ENCODE measurements at regions not wholly inside any gene's neighbourhood (a gene's known extent, or its start where the extent isn't known, plus 50 kb on each side); places are given as distances from the start of the nearest gene placed in this dataset.

- H3K9me3 Mint-ChIP-seq: peaks cover 5% of the 10 kb centered on the region
- H3K4me3 Mint-ChIP-seq: no peak overlapping the region
- POLR2A ChIA-PET: no interaction called here
- DNase-seq: no peak
- no peak overlapping the region for H3K27ac Mint-ChIP-seq
- no peaks in the 10 kb centered on the region for H3K36me3 Mint-ChIP-seq (ENCODE audit: low read depth)
- H3K27me3 Mint-ChIP-seq: no peaks in the 10 kb centered on the region
- TF ChIP-seq, protein P1, sequence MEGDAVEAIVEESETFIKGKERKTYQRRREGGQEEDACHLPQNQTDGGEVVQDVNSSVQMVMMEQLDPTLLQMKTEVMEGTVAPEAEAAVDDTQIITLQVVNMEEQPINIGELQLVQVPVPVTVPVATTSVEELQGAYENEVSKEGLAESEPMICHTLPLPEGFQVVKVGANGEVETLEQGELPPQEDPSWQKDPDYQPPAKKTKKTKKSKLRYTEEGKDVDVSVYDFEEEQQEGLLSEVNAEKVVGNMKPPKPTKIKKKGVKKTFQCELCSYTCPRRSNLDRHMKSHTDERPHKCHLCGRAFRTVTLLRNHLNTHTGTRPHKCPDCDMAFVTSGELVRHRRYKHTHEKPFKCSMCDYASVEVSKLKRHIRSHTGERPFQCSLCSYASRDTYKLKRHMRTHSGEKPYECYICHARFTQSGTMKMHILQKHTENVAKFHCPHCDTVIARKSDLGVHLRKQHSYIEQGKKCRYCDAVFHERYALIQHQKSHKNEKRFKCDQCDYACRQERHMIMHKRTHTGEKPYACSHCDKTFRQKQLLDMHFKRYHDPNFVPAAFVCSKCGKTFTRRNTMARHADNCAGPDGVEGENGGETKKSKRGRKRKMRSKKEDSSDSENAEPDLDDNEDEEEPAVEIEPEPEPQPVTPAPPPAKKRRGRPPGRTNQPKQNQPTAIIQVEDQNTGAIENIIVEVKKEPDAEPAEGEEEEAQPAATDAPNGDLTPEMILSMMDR (IDR thresholded peaks at IDR 0.05): no peak
- CTCF ChIA-PET: interaction anchor here (1.0 kb wide), 1 partner anchor 9 kb away, joined by 3 read pairs; no protein-coding TSS in a partner anchor
- no peak for ATAC-seq
- intact Hi-C loops (cut with micrococcal nuclease): no loop called here
- H3K4me1 Mint-ChIP-seq (ENCODE audit: low read depth): no peaks in the 10 kb centered on the region
Measured at GRCh38 chr12:60468546-60468945, 872.7 kb downstream of the SLC16A7 start.

GRCh38 chr12:60475825-60476224 is 880.0 kb downstream of the SLC16A7 start:
- H3K4me1 Mint-ChIP-seq (ENCODE audit: low read depth): no peaks in the 10 kb centered on the region
- no peak overlapping the region for H3K27ac Mint-ChIP-seq
- H3K9me3 Mint-ChIP-seq: no peaks in the 10 kb centered on the region
- no peak for ATAC-seq
- TF ChIP-seq, protein P1 (IDR thresholded peaks at IDR 0.05): no peak
- ChIA-PET CTCF (no interaction called here), POLR2A (no interaction called here)
- DNase-seq: no peak
- no peaks in the 10 kb centered on the region for H3K27me3 Mint-ChIP-seq
- no peaks in the 10 kb centered on the region for H3K36me3 Mint-ChIP-seq (ENCODE audit: low read depth)
- intact Hi-C loops (cut with micrococcal nuclease): no loop called here
- H3K4me3 Mint-ChIP-seq: no peak overlapping the region

DNA sequence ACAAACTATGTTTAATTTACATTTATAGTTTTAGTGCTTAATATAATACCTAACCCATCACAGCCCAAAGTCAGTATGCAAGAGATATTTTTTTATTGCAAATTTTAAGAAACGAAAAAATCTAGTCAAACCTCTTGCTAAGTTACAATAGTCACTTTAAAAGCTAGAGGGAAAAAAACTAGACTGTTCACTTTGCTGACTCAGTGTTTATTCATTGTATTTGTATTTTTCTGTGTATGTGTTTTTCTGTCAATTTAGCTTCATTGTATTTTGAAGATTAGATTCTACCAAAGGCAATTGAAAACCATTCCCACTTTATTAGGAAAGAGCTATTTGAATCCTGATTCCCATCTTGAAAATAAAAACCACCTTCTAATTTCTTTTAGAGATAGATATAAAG is 891.5 kb downstream of the SLC16A7 start:
- DNase-seq (no peak), ATAC-seq (no peak)
- CTCF ChIA-PET: no interaction called here
- no peak overlapping the region for H3K27ac Mint-ChIP-seq
- no peaks in the 10 kb centered on the region for H3K36me3 Mint-ChIP-seq (ENCODE audit: low read depth)
- POLR2A ChIA-PET: no interaction called here
- H3K9me3 Mint-ChIP-seq: peaks cover 2% of the 10 kb centered on the region
- TF ChIP-seq, protein P1 (IDR thresholded peaks at IDR 0.05): no peak
- H3K4me1 Mint-ChIP-seq (ENCODE audit: low read depth): no peaks in the 10 kb centered on the region
- intact Hi-C loops (cut with micrococcal nuclease): no loop called here
- H3K4me3 Mint-ChIP-seq: no peak overlapping the region
- no peaks in the 10 kb centered on the region for H3K27me3 Mint-ChIP-seq

DNA sequence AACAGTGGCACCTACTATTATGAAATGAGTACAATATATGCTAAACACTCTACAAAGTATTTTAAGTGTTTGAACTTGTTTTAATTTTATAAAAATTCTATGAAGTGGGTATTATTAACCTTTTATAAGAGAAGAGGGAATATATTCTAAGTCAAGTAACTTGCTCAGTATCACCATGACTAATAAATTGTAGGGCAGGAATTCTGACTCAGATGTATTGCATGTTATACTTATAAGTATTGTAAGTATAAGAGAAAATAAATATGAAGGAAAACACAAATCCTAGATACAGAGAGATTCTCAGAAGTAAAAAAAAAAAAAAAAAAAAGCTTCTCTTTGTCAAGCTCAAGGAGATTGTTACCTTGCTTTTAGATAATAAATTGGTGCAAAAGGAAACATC is 893.2 kb downstream of the SLC16A7 start:
- no peaks in the 10 kb centered on the region for H3K27me3 Mint-ChIP-seq
- ChIA-PET CTCF (no interaction called here), POLR2A (no interaction called here)
- H3K36me3 Mint-ChIP-seq (ENCODE audit: low read depth): no peaks in the 10 kb centered on the region
- no peak overlapping the region for H3K27ac Mint-ChIP-seq
- H3K4me3 Mint-ChIP-seq: no peak overlapping the region
- peaks cover 2% of the 10 kb centered on the region for H3K9me3 Mint-ChIP-seq
- intact Hi-C loops (cut with micrococcal nuclease): no loop called here
- TF ChIP-seq, protein P1 (IDR thresholded peaks at IDR 0.05): no peak
- DNase-seq: no peak
- no peaks in the 10 kb centered on the region for H3K4me1 Mint-ChIP-seq (ENCODE audit: low read depth)
- ATAC-seq: no peak

DNA sequence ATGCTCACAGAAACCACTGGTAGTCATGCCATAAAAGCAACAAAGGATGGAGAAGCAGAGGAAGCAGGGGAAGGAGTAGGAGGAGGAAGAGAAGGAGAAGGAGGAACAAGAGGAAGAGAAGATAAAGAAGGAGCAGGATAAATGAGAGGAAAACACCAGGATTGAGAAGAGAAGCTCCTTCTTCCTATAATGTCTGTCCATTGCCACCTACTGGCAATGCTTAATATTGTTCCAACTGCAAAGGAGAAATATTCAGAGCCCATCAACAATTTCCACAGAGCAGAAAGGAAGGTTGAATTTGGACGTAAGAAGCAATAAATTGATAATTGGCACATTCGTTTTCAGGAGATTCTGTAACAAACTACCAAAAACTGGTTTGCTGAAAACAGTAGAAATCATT is 898.4 kb downstream of the SLC16A7 start:
- Mint-ChIP-seq H3K4me3 (no peak overlapping the region), H3K27me3 (no peaks in the 10 kb centered on the region), H3K27ac (no peak overlapping the region), H3K9me3 (peaks cover 4% of the 10 kb centered on the region), H3K4me1 (ENCODE audit: low read depth) (no peaks in the 10 kb centered on the region), H3K36me3 (ENCODE audit: low read depth) (no peaks in the 10 kb centered on the region)
- no peak for DNase-seq
- TF ChIP-seq, protein P1 (IDR thresholded peaks at IDR 0.05): no peak
- CTCF ChIA-PET: interaction anchor here (0.7 kb wide), 1 partner anchor 10 kb away, joined by 3 read pairs; no protein-coding TSS in a partner anchor
- ATAC-seq: no peak
- intact Hi-C loops (cut with micrococcal nuclease): no loop called here
- POLR2A ChIA-PET: no interaction called here
